Astrocyte of the spinal cord (primary cell): ENCODE measurements at regions not wholly inside any gene's neighbourhood (a gene's known extent, or its start where the extent isn't known, plus 50 kb on each side); places are given as distances from the start of the nearest gene placed in this dataset.

Experiments used
- DNase-seq: peaks from one replicate; pipeline ENCODE4 v3.0.0; 2011; ENCODE audit warnings: low read depth, low spot score
- H3K4me3 ChIP-seq: 2 replicates; pipeline ENCODE4 v1.5.1; 2011; ENCODE audit warnings: low read depth, mild to moderate bottlenecking, low read length, moderate library complexity
- in situ Hi-C: cut with HindIII; loops from 2 replicates; pipeline ENCODE4 v1.10.0; 2017; ENCODE audit warnings: low sequenced_read_pairs
- TF ChIP-seq, protein P1 (sequence below): IDR thresholded peaks from 2 replicates; pipeline ENCODE4 v1.5.1; 2012; ENCODE audit warnings: low read depth, mild to moderate bottlenecking, low read length, inconsistent platforms

DNA sequence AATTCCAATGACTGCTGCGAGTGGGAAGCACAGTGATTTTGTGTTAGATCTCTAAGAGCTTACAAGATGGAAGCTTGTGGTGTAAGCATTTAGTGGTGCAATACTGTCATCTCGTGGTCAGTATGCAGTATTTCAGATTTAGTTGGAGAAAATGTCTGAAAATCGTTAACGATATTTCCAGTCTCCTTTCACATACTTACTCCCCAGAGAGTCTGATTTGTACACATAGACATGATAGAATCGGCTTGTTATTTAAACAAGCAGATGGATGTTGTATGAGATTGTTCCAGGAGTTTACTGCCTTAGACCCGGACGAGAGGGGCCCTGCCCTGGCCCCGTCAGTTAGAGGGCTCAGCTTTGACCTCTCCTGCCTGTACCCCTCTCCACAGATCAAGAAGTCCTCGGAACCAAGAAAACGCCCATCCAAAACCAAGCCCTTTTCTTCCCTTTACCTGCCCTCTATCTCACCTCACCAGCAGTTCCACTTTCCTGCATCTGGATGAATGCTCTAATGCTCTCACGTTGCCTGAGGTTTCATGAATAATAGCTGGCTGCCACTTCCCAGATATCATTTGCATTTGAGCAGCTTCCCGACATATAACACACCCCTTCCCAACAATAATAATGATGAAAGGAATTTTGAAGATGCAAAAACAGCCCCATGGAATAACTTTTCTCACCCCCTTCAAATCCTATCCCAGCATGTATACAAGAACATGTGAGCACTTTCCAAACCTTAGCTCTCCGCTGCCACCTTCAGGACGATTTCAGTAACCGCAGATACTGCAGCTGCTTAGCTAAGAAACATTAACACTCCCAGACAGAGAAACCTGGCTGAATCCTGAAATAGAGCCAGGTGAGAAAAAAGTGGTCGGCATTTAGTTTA, 247.3 kb downstream of the LTN1 start:
- in situ Hi-C loops: no loop called here
- TF ChIP-seq, protein P1, sequence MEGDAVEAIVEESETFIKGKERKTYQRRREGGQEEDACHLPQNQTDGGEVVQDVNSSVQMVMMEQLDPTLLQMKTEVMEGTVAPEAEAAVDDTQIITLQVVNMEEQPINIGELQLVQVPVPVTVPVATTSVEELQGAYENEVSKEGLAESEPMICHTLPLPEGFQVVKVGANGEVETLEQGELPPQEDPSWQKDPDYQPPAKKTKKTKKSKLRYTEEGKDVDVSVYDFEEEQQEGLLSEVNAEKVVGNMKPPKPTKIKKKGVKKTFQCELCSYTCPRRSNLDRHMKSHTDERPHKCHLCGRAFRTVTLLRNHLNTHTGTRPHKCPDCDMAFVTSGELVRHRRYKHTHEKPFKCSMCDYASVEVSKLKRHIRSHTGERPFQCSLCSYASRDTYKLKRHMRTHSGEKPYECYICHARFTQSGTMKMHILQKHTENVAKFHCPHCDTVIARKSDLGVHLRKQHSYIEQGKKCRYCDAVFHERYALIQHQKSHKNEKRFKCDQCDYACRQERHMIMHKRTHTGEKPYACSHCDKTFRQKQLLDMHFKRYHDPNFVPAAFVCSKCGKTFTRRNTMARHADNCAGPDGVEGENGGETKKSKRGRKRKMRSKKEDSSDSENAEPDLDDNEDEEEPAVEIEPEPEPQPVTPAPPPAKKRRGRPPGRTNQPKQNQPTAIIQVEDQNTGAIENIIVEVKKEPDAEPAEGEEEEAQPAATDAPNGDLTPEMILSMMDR: peak; percentile 87
- peak overlapping the region; percentile 45 for H3K4me3 ChIP-seq
- DNase-seq: peak; percentile 89

DNA sequence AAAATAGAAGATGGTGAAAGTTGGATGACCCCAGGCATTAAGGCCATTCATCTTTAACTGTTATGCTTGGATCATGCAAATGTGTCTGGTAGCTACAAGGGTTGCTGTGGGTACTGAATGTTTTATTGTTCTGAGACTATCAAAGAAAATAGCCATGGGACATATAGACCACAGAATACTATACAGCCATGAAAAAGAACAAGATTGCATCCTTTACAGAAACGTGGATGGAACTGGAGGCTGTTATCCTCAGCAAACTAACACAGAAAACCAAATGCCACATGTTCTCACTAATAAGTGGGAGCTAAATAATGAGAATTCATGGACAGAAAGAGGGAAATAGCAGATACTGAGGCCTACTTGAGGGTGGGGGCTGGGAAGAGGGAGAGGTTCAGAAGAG, 249.0 kb downstream of the LTN1 start:
- TF ChIP-seq, protein P1: no peak
- no peak for DNase-seq
- H3K4me3 ChIP-seq: no peak overlapping the region
- in situ Hi-C loops: no loop called here

DNA sequence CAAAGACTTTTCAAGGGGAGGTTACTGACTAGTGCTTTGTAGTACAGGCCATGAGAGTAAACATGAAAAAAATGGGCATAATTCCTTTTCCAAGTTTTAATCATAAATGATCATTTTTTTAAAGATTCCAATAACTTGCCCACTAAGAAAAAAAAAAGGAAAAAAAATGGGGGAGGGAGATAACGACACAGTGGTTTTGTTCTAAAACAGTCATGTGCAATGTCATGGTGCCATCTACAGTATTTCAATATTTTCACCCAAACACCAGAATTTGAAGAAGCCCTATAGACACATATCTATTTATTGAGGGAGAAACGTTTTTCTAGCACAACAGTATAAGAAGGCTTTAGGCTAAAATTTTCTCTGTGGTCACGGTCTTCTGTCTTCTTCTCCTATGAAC, 250.2 kb downstream of the LTN1 start:
- TF ChIP-seq, protein P1: no peak
- H3K4me3 ChIP-seq: no peak overlapping the region
- in situ Hi-C loops: no loop called here
- DNase-seq: peak; percentile 65

DNA sequence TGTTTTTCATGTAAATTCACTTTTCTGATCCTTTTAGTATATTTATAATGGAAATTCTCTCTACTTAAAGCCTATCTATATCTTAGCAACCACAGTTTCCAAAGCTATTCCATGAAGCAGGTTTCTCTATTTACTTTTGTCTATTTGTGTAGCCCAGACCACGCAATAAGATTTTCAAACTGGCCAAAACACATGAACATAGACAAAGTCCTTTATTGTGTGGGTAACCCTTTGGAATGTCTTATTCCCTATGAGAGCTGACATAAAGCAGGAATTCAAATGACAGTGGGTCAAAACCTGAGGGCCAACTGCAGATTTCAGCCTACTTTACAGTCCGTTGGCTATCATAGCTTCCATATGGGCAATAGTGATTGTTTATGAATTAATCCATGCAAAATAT, 252.6 kb downstream of the LTN1 start:
- in situ Hi-C loops: no loop called here
- no peak overlapping the region for H3K4me3 ChIP-seq
- DNase-seq: no peak

DNA sequence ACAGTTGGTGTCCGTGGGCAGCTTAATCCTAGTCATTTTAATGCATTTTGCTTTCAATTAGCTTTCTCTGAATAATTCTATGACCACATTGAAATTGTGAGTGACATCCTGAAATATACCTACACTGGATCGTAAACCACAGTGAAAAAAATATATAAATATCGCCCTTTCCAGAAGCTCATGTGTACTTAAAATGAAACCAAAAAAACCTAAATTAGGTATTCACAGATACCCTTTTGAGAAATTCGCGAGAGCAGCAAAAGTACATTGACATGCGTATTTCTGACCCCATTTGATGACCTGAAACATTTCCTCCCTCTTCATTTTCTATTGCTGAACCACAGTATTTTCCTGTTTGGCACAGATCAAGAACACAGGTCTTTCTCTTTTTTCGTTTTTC, 253.8 kb downstream of the LTN1 start:
- DNase-seq: no peak
- in situ Hi-C loops: no loop called here
- no peak overlapping the region for H3K4me3 ChIP-seq
- TF ChIP-seq, protein P1: no peak

More for the DNA sequence above, 252.6 kb downstream of the LTN1 start:
- TF ChIP-seq, protein P1: no peak

DNA sequence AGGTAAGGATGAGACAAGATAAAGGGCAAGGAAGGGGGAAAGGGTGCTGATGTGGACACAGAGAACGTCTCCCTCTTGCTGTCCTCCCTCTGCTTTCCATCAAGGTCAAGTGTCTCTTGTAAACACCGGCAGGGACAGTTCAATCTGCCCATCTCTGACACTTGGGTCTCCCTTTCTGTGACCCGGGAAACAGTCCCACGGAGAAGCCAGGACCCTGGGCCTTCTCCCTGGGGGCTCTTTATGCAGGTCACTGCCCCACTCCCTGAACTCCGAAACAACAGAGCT, 254.3 kb downstream of the LTN1 start:
- TF ChIP-seq, protein P1: no peak
- H3K4me3 ChIP-seq: no peak overlapping the region
- in situ Hi-C loops: no loop called here
- no peak for DNase-seq
